CD4-positive, alpha-beta T cell (primary cell): ENCODE measurements at regions not wholly inside any gene's neighbourhood (a gene's known extent, or its start where the extent isn't known, plus 50 kb on each side); places are given as distances from the start of the nearest gene placed in this dataset.

Experiments
- ATAC-seq: fragments of 200-7000 bp; cut with Tn5 transposase; one replicate; pipeline ENCODE4 v1.10.0; 2022; ENCODE audit warnings: mild to moderate bottlenecking; ENCODE audit not compliant: poor library complexity
- CTCF ChIA-PET: fragments of 350-600 bp; sonication (Branson Sonifier 250); formaldehyde crosslinking; loops from one replicate; lab custom pipeline; 2021; ENCODE audit warnings: antibody characterized with exemption, inconsistent platforms; lab: Charles Lee
- POLR2A ChIA-PET: fragments of 350-600 bp; sonication (Branson Sonifier 250); formaldehyde crosslinking; loops from one replicate; lab custom pipeline; 2021; ENCODE audit warnings: antibody characterized with exemption, inconsistent platforms; lab: Charles Lee
- DNase-seq, 14 experiments: peaks; one replicate each; pipeline ENCODE4 v3.0.0-alpha.2; 2013 to 2020; ENCODE audit warnings: mixed read lengths in 2 of 14
- H3K27ac ChIP-seq, 2 donors: one replicate each; pipeline versions ENCODE4 v1.5.1 to v1.7.0; 2013; ENCODE audit warnings: low read length in 2 of 2, low read depth in 1 of 2, mild to moderate bottlenecking in 1 of 2
- H3K27me3 ChIP-seq, 2 experiments: 1 replicate in 1 of 2; 2 replicates in 1 of 2; pipeline versions ENCODE4 v1.6.1 to v1.7.0; 2013; ENCODE audit warnings: low read length in 2 of 2, control low read depth in 1 of 2, mild to moderate bottlenecking in 1 of 2, moderate library complexity in 1 of 2; ENCODE audit not compliant: insufficient read depth in 2 of 2, control insufficient read depth in 1 of 2
- H3K36me3 ChIP-seq: one replicate; pipeline ENCODE4 v1.6.1; 2013; ENCODE audit warnings: low read length, control low read depth; ENCODE audit not compliant: insufficient read depth
- H3K4me1 ChIP-seq: one replicate; pipeline ENCODE4 v1.6.1; 2013; ENCODE audit warnings: low read length, control low read depth; ENCODE audit not compliant: insufficient read depth
- H3K4me3 ChIP-seq: one replicate; pipeline ENCODE4 v1.5.1; 2013; ENCODE audit warnings: mild to moderate bottlenecking, low read length, moderate library complexity
- H3K9me3 ChIP-seq, 2 experiments: 1 replicate in 1 of 2; 2 replicates in 1 of 2; pipeline versions ENCODE4 v1.6.1 to v1.7.0; 2013; ENCODE audit warnings: low read length in 2 of 2, mild to moderate bottlenecking in 2 of 2, control low read depth in 1 of 2, moderate library complexity in 1 of 2; ENCODE audit not compliant: control insufficient read depth in 1 of 2, insufficient read depth in 1 of 2
- H3K27ac Mint-ChIP-seq: one replicate; pipeline ENCODE4 v1.8.0; 2020; ENCODE audit warnings: mixed read lengths
- H3K27me3 Mint-ChIP-seq: one replicate; pipeline ENCODE4 v1.8.0; 2021; ENCODE audit warnings: mixed read lengths
- H3K36me3 Mint-ChIP-seq: one replicate; pipeline ENCODE4 v1.8.0; 2021; ENCODE audit warnings: low read depth, mixed read lengths
- H3K4me1 Mint-ChIP-seq: one replicate; pipeline ENCODE4 v1.8.0; 2021; ENCODE audit warnings: low read depth, mixed read lengths
- H3K4me3 Mint-ChIP-seq: one replicate; pipeline ENCODE4 v1.8.0; 2020; ENCODE audit warnings: mild to moderate bottlenecking, mixed read lengths
- H3K9me3 Mint-ChIP-seq: one replicate; pipeline ENCODE4 v1.8.0; 2020; ENCODE audit warnings: mixed read lengths
- intact Hi-C, 2 experiments: fragments of 100-400 bp; cut with DNase I in 1 of 2; cut with micrococcal nuclease in 1 of 2; formaldehyde crosslinking; loops; one replicate each; pipeline versions ENCODE4 v1.15.1 to v1.9.0; 2023 to 2025; cut with DNase I, micrococcal nuclease
- TF ChIP-seq, protein P1 (sequence below): fragments of 200-600 bp; IDR thresholded peaks from one replicate; pipeline ENCODE4 v1.8.0; 2022; ENCODE audit warnings: antibody characterized with exemption, mild to moderate bottlenecking

GRCh38 chr7:153921408-153921807, 130.8 kb upstream of the DPP6 start:
- ChIA-PET POLR2A (no interaction called here), CTCF (no interaction called here)
- TF ChIP-seq, protein P1, sequence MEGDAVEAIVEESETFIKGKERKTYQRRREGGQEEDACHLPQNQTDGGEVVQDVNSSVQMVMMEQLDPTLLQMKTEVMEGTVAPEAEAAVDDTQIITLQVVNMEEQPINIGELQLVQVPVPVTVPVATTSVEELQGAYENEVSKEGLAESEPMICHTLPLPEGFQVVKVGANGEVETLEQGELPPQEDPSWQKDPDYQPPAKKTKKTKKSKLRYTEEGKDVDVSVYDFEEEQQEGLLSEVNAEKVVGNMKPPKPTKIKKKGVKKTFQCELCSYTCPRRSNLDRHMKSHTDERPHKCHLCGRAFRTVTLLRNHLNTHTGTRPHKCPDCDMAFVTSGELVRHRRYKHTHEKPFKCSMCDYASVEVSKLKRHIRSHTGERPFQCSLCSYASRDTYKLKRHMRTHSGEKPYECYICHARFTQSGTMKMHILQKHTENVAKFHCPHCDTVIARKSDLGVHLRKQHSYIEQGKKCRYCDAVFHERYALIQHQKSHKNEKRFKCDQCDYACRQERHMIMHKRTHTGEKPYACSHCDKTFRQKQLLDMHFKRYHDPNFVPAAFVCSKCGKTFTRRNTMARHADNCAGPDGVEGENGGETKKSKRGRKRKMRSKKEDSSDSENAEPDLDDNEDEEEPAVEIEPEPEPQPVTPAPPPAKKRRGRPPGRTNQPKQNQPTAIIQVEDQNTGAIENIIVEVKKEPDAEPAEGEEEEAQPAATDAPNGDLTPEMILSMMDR: no peak
- Mint-ChIP-seq H3K9me3 (peaks cover 5% of the 10 kb centered on the region), H3K4me3 (no peak overlapping the region), H3K36me3 (no peaks in the 10 kb centered on the region), H3K4me1 (no peaks in the 10 kb centered on the region), H3K27ac (no peak overlapping the region), H3K27me3 (no peaks in the 10 kb centered on the region)
- Histone ChIP-seq H3K4me3 (no peak overlapping the region), H3K27me3 (no peaks in the 10 kb centered on the region), H3K36me3 (no peaks in the 10 kb centered on the region), H3K4me1 (no peaks in the 10 kb centered on the region), H3K27ac (no peak overlapping the region), H3K9me3 (peaks cover 0 to 14% of the 10 kb centered on the region in 2 experiments)
- no peak for DNase-seq
- no peak for ATAC-seq
- intact Hi-C loops: no loop called here

- ChIA-PET CTCF (no interaction called here), POLR2A (no interaction called here)
These were observed 121.5 kb upstream of the DPP6 start for GRCh38 chr7:153930696-153931095.

DNA sequence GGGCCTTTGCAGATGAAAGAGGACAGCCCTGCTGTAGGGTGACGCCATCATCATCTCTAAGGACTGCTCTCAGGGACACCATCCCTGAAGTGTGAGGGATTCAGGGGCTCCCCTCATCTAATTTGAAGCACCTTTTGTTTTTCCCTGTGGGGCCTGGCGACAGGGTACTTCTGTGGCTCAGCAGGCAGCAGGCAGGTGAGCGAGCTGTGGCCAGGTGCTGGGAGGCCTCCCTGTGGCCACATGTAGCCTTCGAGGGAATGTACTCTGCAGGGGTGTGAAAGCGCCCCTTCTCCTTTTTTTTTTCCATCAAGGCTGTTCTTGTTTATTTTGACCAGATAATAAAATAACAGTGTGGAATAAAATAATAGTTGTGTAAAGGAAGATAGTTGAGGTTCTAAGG, 118.2 kb upstream of the DPP6 start:
- intact Hi-C loops: no loop called here
- no peaks in the 10 kb centered on the region for H3K27me3 Mint-ChIP-seq
- ChIA-PET POLR2A (no interaction called here), CTCF (no interaction called here)
- no peak overlapping the region for H3K4me3 Mint-ChIP-seq
- no peaks in the 10 kb centered on the region for H3K36me3 ChIP-seq
- no peak for ATAC-seq
- H3K4me1 ChIP-seq: no peaks in the 10 kb centered on the region
- H3K27ac Mint-ChIP-seq: no peak overlapping the region
- no peak for DNase-seq
- H3K27ac ChIP-seq: no peak overlapping the region
- H3K27me3 ChIP-seq: no peaks in the 10 kb centered on the region
- peaks cover 10% of the 10 kb centered on the region for H3K9me3 Mint-ChIP-seq
- H3K9me3 ChIP-seq: peaks cover 0 to 29% of the 10 kb centered on the region in 2 experiments
- H3K4me3 ChIP-seq: no peak overlapping the region
- no peaks in the 10 kb centered on the region for H3K36me3 Mint-ChIP-seq
- no peaks in the 10 kb centered on the region for H3K4me1 Mint-ChIP-seq
- TF ChIP-seq, protein P1: no peak

More at GRCh38 chr7:153930696-153931095, 121.5 kb upstream of the DPP6 start:
- ATAC-seq (no peak), DNase-seq (no peak)
- Histone ChIP-seq H3K27ac (no peak overlapping the region), H3K4me3 (no peak overlapping the region), H3K27me3 (no peaks in the 10 kb centered on the region), H3K9me3 (peaks cover 0 to 24% of the 10 kb centered on the region in 2 experiments), H3K36me3 (no peaks in the 10 kb centered on the region), H3K4me1 (no peaks in the 10 kb centered on the region)
- TF ChIP-seq, protein P1: no peak
- no peak overlapping the region for H3K4me3 Mint-ChIP-seq
- peaks cover 12% of the 10 kb centered on the region for H3K9me3 Mint-ChIP-seq
- no peak overlapping the region for H3K27ac Mint-ChIP-seq
- H3K4me1 Mint-ChIP-seq: no peaks in the 10 kb centered on the region
- intact Hi-C loops: no loop called here
- H3K36me3 Mint-ChIP-seq: no peaks in the 10 kb centered on the region
- no peaks in the 10 kb centered on the region for H3K27me3 Mint-ChIP-seq
